OCI-LY1 (cell line): ENCODE measurements at regions not wholly inside any gene's neighbourhood (a gene's known extent, or its start where the extent isn't known, plus 50 kb on each side); places are given as distances from the start of the nearest gene placed in this dataset.

ENCODE experiments used
- H2AFZ ChIP-seq: fragments of 200-600 bp; sonication (generic), shearing (Covaris generic); 2 replicates; pipeline ENCODE4 v1.6.0; 2014; ENCODE audit warnings: antibody characterized with exemption, mild to moderate bottlenecking, low read length
- H3F3A ChIP-seq: fragments of 200-600 bp; sonication (generic), shearing (Covaris generic); 2 replicates; pipeline ENCODE4 v1.6.0; 2014; ENCODE audit warnings: mild to moderate bottlenecking, antibody characterized with exemption, low read length, moderate library complexity; ENCODE audit not compliant: insufficient read depth
- H3K27ac ChIP-seq: fragments of 200-600 bp; sonication (generic); 2 replicates; pipeline ENCODE4 v1.5.1; 2014; ENCODE audit warnings: low read length, mixed run types, mild to moderate bottlenecking, low read depth; ENCODE audit not compliant: poor library complexity, severe bottlenecking
- H3K27me3 ChIP-seq: fragments of 200-600 bp; sonication (generic); 2 replicates; pipeline ENCODE4 v1.6.0; 2014; ENCODE audit warnings: antibody characterized with exemption, mild to moderate bottlenecking, low read length, moderate library complexity; ENCODE audit not compliant: insufficient read depth
- H3K36me3 ChIP-seq: fragments of 200-600 bp; sonication (generic); 2 replicates; pipeline ENCODE4 v1.6.1; 2014; ENCODE audit warnings: mild to moderate bottlenecking, antibody characterized with exemption, low read length, moderate library complexity, mixed read lengths; ENCODE audit not compliant: insufficient read depth
- H3K4me1 ChIP-seq: fragments of 200-600 bp; sonication (generic); 2 replicates; pipeline ENCODE4 v1.5.1; 2014; ENCODE audit warnings: mild to moderate bottlenecking, low read length, moderate library complexity; ENCODE audit not compliant: insufficient read depth, severe bottlenecking
- H3K4me2 ChIP-seq: fragments of 200-600 bp; sonication (generic), shearing (Covaris generic); 2 replicates; pipeline ENCODE4 v1.6.1; 2014; ENCODE audit warnings: low read length
- H3K4me3 ChIP-seq: fragments of 200-600 bp; sonication (generic); 2 replicates; pipeline ENCODE4 v1.5.1; 2014; ENCODE audit warnings: low read length, low read depth, mild to moderate bottlenecking, mixed read lengths; ENCODE audit not compliant: poor library complexity, severe bottlenecking
- H3K79me2 ChIP-seq: fragments of 200-600 bp; shearing (Covaris generic); 2 replicates; pipeline ENCODE4 v1.6.1; 2016; ENCODE audit warnings: mixed run types, low read length, mixed read lengths; ENCODE audit not compliant: insufficient read depth
- H3K9ac ChIP-seq: fragments of 200-600 bp; sonication (generic), shearing (Covaris generic); 2 replicates; pipeline ENCODE4 v1.6.1; 2014; ENCODE audit warnings: mild to moderate bottlenecking, low read length, mixed read lengths
- H3K9me2 ChIP-seq: fragments of 200-600 bp; sonication (generic), shearing (Covaris generic); 2 replicates; pipeline ENCODE4 v1.6.1; 2014; ENCODE audit warnings: low read depth, mild to moderate bottlenecking, low read length, mixed read lengths
- H3K9me3 ChIP-seq: fragments of 200-600 bp; shearing (Covaris generic); 2 replicates; pipeline ENCODE4 v1.6.1; 2014; ENCODE audit warnings: low read length, mixed read lengths
- H4K20me1 ChIP-seq: fragments of 200-600 bp; sonication (generic), shearing (Covaris generic); 2 replicates; pipeline ENCODE4 v1.6.0; 2016; ENCODE audit warnings: mild to moderate bottlenecking, low read length; ENCODE audit not compliant: insufficient read depth
- CTCF ChIP-seq: fragments of 200-600 bp; sonication (generic), shearing (Covaris generic); IDR thresholded peaks from 2 replicates; pipeline ENCODE4 v1.5.1; 2017; ENCODE audit warnings: mild to moderate bottlenecking, antibody characterized with exemption, low read length, moderate library complexity, mixed read lengths
- EZH2 ChIP-seq: fragments of 200-600 bp; sonication (generic), shearing (Covaris generic); IDR thresholded peaks from 2 replicates; pipeline ENCODE4 v1.8.0; 2017; ENCODE audit warnings: borderline replicate concordance, mixed run types, mild to moderate bottlenecking, antibody characterized with exemption, low read length, moderate library complexity, mixed read lengths

- Histone ChIP-seq H3F3A (no peaks in the 10 kb centered on the region), H3K9me2 (no peaks in the 10 kb centered on the region), H4K20me1 (no peaks in the 10 kb centered on the region), H3K4me2 (no peak overlapping the region), H3K79me2 (no peaks in the 10 kb centered on the region), H3K27ac (no peak overlapping the region), H3K36me3 (no peaks in the 10 kb centered on the region), H3K27me3 (no peaks in the 10 kb centered on the region), H2AFZ (no peak overlapping the region), H3K4me1 (no peaks in the 10 kb centered on the region), H3K9me3 (no peaks in the 10 kb centered on the region), H3K9ac (no peak overlapping the region), H3K4me3 (no peak overlapping the region)
- no peak for TF ChIP-seq EZH2
- TF ChIP-seq CTCF: no peak
These were observed 1264.1 kb upstream of the AUTS2 start for GRCh38 chr7:68334216-68334615.

GRCh38 chr7:68334636-68335272, 1263.5 kb upstream of the AUTS2 start:
- Histone ChIP-seq H3K9me2 (no peaks in the 10 kb centered on the region), H3K9me3 (no peaks in the 10 kb centered on the region), H3K4me1 (no peaks in the 10 kb centered on the region), H3K36me3 (no peaks in the 10 kb centered on the region), H3K27ac (no peak overlapping the region), H3K9ac (no peak overlapping the region), H3K79me2 (no peaks in the 10 kb centered on the region), H2AFZ (no peak overlapping the region), H3K4me3 (no peak overlapping the region), H4K20me1 (no peaks in the 10 kb centered on the region), H3K4me2 (no peak overlapping the region), H3F3A (no peaks in the 10 kb centered on the region), H3K27me3 (no peaks in the 10 kb centered on the region)
- no peak for TF ChIP-seq EZH2
- TF ChIP-seq CTCF: no peak

DNA sequence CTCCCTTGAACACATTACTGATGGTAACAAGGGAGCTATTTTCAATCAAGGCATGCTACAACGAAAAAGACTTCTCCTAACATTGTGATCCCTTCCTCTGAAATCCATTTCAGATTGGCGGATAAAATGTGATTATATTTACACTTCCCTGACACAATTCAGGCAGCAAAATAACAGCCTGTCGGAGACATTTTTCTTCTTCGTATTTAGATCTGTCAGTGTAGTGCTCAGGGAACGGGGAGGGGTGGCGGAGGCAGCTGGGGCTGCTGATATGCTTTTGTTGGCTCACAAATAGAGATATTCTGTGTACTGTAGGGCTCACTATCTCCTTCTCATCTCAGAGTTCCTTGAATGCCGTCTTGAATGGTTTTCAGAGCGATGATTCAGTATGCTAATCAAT, 1261.7 kb upstream of the AUTS2 start:
- Histone ChIP-seq H3K27me3 (no peaks in the 10 kb centered on the region), H3K4me3 (no peak overlapping the region), H3K4me1 (no peaks in the 10 kb centered on the region), H3K9me2 (no peaks in the 10 kb centered on the region), H3K9me3 (no peaks in the 10 kb centered on the region), H3K4me2 (no peak overlapping the region), H3K9ac (no peak overlapping the region), H3K36me3 (no peaks in the 10 kb centered on the region), H3K27ac (no peak overlapping the region), H3K79me2 (no peaks in the 10 kb centered on the region), H2AFZ (no peak overlapping the region), H4K20me1 (no peaks in the 10 kb centered on the region), H3F3A (no peaks in the 10 kb centered on the region)
- no peak for TF ChIP-seq EZH2
- TF ChIP-seq CTCF: no peak
